HG03095 (cell line): ENCODE measurements at regions not wholly inside any gene's neighbourhood (a gene's known extent, or its start where the extent isn't known, plus 50 kb on each side); places are given as distances from the start of the nearest gene placed in this dataset.

ENCODE experiments used
- ATAC-seq: cut with Tn5 transposase; IDR thresholded peaks from one replicate; pipeline ENCODE4 v1.9.1; 2021; ENCODE audit warnings: moderate library complexity; ENCODE audit not compliant: unreplicated experiment

DNA sequence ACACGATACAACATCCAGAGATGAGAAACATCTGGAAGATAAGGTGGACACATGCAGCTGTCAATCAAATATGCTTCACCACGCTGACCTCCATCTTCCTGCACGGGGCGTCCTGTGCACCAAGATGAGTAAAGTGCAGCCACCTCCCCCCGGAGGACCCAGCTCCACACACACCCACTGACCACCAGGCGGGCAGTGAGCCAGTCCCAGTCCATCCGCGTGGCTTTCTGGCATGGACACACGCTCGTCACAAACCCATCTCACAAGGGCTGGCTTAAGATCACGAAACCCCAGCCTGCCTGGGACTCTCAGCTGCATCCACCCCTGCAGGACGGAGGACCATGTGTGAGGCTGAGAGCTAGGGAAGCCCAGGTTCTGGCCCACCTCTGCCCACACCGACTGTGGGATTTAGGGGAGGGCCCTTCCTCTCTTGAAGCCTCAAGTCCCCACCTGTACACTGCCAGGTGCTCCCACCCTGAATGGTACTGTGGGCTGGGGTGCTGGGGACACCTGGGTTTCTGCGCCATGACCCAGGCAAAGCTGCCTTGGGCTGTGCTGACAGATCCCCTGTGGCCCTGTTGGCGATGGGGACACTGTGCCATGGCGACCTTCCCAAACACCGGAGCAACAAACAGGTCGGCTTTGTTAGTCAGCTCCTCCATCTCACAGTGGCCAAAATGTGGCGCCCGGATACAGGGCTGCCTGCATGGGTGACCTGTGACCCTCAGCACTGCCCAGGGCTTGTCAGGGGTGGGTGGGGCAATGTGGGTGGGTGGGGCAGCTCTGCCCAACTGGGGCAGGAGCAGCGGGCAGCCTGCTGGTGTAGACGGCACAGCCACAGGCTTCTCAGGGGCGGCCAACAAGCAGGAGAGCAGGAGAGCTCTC is 629.0 kb downstream of the TBC1D22A start:
- ATAC-seq, result no peak

DNA sequence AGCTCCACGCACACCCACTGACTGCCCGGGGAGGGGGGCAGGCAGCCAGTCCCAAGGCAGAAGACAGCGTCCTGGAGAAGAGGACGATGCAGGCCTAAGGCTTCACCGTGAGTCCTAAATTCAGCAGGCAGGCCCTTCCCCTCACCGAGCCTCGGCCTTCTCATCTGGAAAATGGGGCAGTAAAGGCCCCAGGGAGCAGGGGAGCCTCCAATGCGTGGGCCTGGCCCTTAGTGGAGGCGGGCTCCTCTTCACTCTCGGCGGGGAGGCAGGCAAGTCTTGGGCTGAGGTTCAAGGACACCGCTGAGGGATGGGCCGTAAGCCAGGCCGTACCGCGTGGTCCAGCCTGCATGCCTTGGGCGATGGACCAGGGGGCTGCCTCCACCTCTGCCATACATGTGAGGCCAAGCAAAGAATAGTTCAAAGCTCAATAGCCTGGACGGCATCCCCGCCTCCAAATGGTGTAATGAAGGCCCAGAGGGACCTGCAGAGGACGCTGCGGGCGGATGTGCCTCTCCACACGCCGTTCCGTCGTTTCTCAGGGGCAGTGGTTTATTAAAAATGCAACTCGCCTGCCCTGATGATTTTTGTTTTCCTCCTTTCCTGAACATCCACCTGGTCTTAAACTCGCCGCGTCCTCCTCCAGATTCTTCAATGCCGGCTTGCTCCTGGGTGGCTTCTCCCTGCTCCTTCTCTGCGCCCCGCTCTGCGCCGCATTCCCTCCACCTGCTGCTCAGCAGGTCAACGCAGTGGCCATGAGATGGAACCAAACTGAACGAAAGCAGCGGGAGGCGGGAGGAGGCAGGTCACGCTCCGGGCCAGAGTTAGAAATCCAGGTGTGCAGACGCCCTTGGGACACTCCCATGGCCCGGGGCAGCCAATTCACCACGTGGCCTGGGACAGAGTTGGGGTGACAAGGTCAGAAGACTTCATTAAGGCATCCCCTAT is 627.8 kb downstream of the TBC1D22A start:
- ATAC-seq, result no peak

DNA sequence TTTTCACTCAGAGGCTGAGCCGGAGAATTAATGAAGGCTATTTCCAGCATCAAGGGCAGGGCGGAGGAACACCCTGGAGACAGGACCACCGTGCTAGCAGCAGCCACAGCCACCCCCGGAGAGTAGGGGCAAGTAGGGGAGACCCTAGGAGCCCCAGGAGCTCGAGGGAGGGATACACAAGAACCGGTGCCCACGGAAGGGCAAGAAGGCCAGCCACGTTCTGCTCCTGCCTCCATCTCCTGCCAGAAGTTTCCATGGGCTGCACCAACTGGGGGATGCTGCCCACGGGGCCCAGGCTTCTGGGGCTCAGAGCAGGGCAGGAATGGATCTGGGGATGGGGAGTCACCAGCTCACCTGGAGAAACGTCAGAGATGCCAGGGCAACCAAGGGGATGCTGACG is 626.8 kb downstream of the TBC1D22A start:
- no peak for ATAC-seq

GRCh38 chr22:47388778-47389177 is 626.3 kb downstream of the TBC1D22A start:
- no peak for ATAC-seq

DNA sequence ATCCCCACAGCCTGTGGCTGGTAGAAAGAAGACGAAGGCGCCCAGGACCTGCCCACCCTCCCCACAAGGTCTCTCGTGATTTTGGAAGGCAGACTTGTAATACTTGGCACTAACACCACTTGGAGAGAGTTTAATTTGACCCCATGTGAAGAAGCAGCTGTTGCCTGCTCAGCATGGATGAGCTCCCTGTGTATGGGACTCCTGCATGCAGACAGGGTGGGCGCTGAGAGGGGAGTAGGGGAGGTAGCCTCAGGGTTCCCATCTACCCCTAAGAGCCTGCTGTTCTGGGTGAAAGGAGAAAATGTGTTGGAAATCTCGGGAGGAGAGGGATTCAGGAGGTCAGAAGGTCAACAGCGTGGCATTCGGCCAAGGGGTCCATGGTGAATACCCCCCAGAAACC is 625.9 kb downstream of the TBC1D22A start:
- no peak for ATAC-seq

DNA sequence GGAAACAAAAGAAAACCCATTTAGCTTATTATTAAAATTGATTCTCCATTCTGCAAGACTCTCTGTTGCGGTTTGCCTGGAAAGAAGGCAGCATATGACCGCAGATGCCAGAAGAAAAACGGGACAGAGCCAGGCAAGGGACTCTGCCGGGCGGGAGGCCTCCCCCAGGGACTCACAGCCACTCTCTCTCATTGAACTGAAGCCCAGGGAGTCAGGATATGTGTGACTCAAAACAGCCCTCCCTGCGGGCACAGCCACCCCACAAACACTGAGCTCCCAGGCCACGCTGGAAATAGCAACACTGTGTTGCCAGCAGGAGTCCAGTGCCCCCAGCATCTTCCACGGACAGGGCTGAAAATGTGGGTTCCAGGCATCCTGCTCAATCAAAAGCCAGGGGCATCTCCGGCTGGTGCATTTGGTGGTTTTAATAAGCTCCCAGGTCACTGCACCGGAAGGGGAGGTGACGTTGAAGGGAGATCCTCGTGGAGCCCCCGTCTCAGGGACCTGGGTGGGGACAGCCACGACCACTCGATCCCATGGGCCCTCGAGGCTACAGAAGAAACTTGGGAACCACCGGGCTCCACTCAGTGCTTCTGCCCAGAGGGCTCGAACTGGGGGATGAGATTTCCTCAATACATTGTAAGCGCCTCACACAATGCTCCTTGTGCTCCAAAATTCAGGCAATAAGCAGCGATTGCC is 624.5 kb downstream of the TBC1D22A start:
- no peak for ATAC-seq

GRCh38 chr22:47384977-47385376 is 622.5 kb downstream of the TBC1D22A start:
- ATAC-seq, result no peak

DNA sequence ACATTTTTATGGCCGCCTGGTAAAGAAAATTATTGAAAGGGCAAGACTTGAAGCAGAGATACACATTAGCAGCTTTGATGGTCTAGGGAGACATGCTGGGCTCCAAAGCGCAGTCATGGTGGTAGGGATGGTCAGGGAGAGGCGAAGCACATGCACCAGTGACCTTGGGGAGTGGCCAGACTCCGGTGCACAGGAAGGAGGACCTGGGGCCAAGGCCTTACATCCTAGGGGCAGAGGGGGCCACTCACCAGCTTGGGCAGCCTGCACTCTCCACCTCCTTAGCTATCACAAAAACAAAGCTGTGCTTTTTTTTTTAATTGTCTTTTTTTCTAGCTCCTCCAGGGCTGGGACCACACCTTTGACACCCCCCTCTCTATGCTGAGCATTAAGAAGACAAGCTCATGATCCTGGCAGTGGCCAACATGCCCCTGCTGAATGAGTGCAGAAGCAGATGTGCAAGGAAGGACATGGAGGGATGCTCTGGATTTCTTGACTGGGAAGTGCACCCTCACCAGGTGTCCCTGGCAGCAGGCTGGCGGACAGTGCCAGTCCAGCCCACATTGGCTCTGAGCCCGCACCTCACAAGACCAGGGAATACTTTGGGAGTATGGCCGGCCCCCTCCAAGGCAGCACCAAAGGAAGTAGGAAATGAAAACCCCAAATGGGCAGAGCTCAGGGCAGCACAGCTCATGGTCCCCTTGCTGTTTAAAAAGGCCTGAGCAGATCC is 619.9 kb downstream of the TBC1D22A start:
- no peak for ATAC-seq

DNA sequence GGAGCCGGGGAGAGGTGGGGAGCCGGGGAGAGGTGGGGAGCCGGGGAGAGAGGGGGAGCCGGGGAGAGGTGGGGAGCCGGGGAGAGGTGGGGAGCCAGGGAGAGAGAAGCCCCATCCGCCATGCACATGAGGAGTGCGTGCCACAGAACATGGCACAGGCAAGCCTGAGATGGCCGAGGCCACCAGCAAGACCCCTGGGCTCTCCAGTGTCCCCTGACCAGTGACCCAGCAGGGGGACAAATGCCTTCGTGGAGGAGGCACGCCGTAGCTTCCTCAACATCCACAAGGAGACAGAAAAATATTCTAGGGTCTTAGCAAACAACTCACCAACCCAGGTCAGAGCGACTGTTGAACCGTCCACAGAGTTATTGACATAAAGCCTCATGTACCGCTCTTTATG is 618.8 kb downstream of the TBC1D22A start:
- ATAC-seq, result no peak

DNA sequence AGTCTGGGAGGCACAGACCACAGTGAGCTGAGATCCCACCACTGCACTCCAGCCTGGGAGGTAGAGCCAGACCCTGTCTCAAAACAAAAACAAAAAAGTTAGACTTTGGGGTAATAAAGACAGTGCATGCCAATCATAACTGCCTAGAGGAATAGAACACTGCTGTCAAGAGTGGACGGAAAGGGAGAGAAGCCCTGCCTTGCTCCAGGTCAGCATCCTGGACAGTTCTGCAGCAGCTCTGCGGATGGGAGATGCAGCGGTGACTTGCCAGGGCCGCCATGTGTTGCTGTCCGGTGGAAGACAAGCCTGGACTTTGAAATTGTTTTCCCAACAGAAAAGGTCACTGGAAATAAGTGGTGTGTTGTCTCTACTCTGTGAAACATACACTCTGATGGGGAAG is 618.2 kb downstream of the TBC1D22A start:
- ATAC-seq, result no peak

- ATAC-seq, result no peak
These were observed 616.6 kb downstream of the TBC1D22A start for GRCh38 chr22:47379037-47379436.

GRCh38 chr22:47377926-47378560 is 615.6 kb downstream of the TBC1D22A start:
- ATAC-seq, result no peak

GRCh38 chr22:47376901-47377505 is 614.6 kb downstream of the TBC1D22A start:
- no peak for ATAC-seq

DNA sequence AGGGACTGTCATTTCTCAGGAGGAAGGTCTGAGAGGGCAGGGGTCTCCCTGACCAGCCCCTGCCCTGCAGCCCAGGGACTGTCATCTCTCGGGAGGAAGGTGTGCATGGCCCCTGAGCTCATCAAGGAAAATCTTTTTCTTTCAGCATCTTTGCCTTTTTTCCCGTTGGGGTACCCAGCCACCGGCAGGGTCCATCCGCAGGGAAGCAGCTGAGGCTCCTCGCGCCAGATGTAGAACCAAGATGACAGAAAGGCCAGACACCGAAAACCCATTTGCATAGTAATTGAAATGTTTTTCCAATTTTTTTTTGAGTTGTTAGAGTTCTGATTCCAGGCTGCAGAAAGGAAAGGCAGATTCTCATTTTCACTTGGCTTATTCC is 613.9 kb downstream of the TBC1D22A start:
- ATAC-seq, result no peak

DNA sequence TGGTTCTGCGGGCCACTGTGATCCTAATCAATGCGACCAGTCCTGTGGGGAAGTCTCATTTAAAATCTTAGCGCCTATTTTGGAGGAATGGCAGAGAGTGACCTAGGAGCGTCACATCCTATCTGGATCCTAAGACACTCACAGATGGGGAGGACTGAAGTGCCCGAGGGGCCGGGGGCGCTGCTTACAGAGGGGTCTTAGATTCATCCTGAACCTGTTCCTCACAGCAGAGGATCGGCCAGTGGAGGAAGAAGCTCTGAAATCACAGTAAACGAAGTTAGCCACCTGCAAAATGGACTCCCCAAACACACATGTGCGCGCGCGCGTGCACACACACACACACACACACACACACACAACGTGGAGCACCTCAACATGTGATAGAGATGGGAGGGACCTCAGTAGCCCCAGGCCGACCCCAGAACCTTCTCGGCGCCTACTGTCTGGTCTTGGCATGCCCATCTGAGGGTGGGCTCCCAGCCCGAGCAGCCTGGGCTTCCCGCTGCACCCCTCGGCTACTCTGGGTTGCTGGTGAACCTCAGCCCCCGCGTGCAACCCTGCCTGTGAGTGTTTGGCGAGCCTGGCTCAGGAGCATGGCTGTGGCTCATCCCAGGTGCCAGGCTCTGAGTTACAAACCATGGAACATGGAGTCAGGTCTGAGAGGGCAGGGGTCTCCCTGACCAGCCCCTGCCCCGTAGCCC is 613.3 kb downstream of the TBC1D22A start:
- ATAC-seq, result no peak

DNA sequence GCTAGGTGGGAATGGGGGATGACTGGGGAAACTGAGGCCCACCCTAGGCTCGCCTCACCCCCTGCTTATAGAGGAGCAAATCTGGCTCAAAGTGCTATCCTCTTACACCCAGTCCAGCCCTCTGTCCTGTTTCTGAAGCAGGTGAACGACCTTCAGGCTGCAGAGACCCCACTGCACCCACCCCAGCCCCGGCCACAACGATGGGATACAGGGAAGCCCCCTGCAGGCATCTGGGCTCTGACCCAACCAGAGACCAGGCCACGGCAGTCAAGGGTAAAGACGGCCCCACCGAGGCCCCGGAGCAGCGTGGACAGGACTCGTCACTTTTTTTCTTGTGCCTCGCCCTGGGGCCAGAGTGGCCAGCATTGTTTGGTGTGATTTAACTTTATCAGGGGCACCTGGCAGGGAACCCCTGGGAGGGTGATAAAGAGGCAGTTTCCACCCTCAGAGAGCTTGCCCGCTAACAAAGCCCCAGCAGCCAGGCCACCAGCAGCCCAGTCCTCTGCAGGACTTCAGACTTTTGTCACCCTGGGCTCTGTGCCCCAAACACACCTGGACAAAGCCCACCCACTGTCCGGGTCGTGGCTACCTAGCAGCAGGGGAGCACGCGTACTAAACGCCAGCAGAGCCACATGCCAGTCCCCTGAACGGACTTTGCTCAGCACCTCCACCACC is 612.6 kb downstream of the TBC1D22A start:
- no peak for ATAC-seq

DNA sequence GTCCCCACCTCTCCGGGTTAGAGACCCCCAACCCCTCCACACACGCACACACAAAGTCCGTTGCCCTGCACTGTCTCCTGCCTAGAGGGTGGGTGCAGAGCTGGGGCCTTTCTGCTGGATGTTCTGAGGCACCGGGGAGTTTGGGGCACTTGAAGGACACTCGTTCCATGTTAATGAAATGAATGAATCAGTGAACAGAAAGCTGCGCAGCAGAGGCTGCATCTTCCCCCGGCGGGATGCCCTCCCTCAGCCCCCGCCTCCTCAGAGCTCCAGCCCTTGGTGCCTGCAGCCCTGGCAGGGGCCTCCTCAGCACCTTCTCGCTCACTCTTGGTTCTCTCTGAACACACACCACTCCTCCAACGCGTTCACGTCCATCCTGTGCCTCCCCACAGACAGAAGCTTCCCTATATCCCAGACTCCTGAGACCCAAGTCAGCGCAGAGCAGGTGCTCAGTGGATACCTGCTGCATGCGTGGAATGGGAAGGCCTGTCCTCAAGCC is 611.9 kb downstream of the TBC1D22A start:
- ATAC-seq, result no peak

DNA sequence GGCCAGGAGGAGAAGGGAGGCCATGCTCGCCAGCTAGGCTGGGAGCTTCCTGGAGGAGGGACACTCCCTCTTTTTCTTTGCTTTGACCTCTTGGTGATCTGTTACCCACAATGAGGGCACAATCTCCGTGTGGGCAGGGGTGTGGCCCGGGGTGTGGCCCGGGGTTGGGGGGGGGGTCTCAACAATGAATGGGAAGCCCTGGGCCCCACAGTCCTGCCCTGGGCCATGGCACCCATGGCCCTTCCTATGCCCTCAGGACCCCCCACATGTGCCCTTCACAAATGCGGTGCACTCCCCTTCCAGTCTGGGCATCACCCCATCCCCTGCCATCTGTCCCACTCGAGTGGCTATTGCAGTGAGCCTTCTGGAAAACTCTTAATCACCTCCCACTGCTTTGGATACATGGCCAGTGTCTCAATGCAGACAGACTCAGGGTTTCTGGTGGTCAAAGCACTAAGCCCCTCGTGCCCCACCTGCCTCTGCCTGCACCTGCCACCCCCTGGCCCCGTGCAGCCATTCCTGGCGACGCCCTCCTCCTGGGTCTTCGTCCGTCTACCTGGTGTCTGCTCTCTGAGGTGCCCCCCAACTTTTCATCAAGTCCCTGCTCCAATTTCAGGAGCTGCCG is 611.3 kb downstream of the TBC1D22A start:
- no peak for ATAC-seq
